OCI-LY1 (cell line): ENCODE measurements at regions not wholly inside any gene's neighbourhood (a gene's known extent, or its start where the extent isn't known, plus 50 kb on each side); places are given as distances from the start of the nearest gene placed in this dataset.

Experiments used
- H2AFZ ChIP-seq: fragments of 200-600 bp; sonication (generic), shearing (Covaris generic); 2 replicates; pipeline ENCODE4 v1.6.0; 2014; ENCODE audit warnings: antibody characterized with exemption, mild to moderate bottlenecking, low read length
- H3F3A ChIP-seq: fragments of 200-600 bp; sonication (generic), shearing (Covaris generic); 2 replicates; pipeline ENCODE4 v1.6.0; 2014; ENCODE audit warnings: mild to moderate bottlenecking, antibody characterized with exemption, low read length, moderate library complexity; ENCODE audit not compliant: insufficient read depth
- H3K27ac ChIP-seq: fragments of 200-600 bp; sonication (generic); 2 replicates; pipeline ENCODE4 v1.5.1; 2014; ENCODE audit warnings: low read length, mixed run types, mild to moderate bottlenecking, low read depth; ENCODE audit not compliant: poor library complexity, severe bottlenecking
- H3K27me3 ChIP-seq: fragments of 200-600 bp; sonication (generic); 2 replicates; pipeline ENCODE4 v1.6.0; 2014; ENCODE audit warnings: antibody characterized with exemption, mild to moderate bottlenecking, low read length, moderate library complexity; ENCODE audit not compliant: insufficient read depth
- H3K36me3 ChIP-seq: fragments of 200-600 bp; sonication (generic); 2 replicates; pipeline ENCODE4 v1.6.1; 2014; ENCODE audit warnings: mild to moderate bottlenecking, antibody characterized with exemption, low read length, moderate library complexity, mixed read lengths; ENCODE audit not compliant: insufficient read depth
- H3K4me1 ChIP-seq: fragments of 200-600 bp; sonication (generic); 2 replicates; pipeline ENCODE4 v1.5.1; 2014; ENCODE audit warnings: mild to moderate bottlenecking, low read length, moderate library complexity; ENCODE audit not compliant: insufficient read depth, severe bottlenecking
- H3K4me2 ChIP-seq: fragments of 200-600 bp; sonication (generic), shearing (Covaris generic); 2 replicates; pipeline ENCODE4 v1.6.1; 2014; ENCODE audit warnings: low read length
- H3K4me3 ChIP-seq: fragments of 200-600 bp; sonication (generic); 2 replicates; pipeline ENCODE4 v1.5.1; 2014; ENCODE audit warnings: low read length, low read depth, mild to moderate bottlenecking, mixed read lengths; ENCODE audit not compliant: poor library complexity, severe bottlenecking
- H3K79me2 ChIP-seq: fragments of 200-600 bp; shearing (Covaris generic); 2 replicates; pipeline ENCODE4 v1.6.1; 2016; ENCODE audit warnings: mixed run types, low read length, mixed read lengths; ENCODE audit not compliant: insufficient read depth
- H3K9ac ChIP-seq: fragments of 200-600 bp; sonication (generic), shearing (Covaris generic); 2 replicates; pipeline ENCODE4 v1.6.1; 2014; ENCODE audit warnings: mild to moderate bottlenecking, low read length, mixed read lengths
- H3K9me2 ChIP-seq: fragments of 200-600 bp; sonication (generic), shearing (Covaris generic); 2 replicates; pipeline ENCODE4 v1.6.1; 2014; ENCODE audit warnings: low read depth, mild to moderate bottlenecking, low read length, mixed read lengths
- H3K9me3 ChIP-seq: fragments of 200-600 bp; shearing (Covaris generic); 2 replicates; pipeline ENCODE4 v1.6.1; 2014; ENCODE audit warnings: low read length, mixed read lengths
- H4K20me1 ChIP-seq: fragments of 200-600 bp; sonication (generic), shearing (Covaris generic); 2 replicates; pipeline ENCODE4 v1.6.0; 2016; ENCODE audit warnings: mild to moderate bottlenecking, low read length; ENCODE audit not compliant: insufficient read depth
- EZH2 ChIP-seq: fragments of 200-600 bp; sonication (generic), shearing (Covaris generic); IDR thresholded peaks from 2 replicates; pipeline ENCODE4 v1.8.0; 2017; ENCODE audit warnings: borderline replicate concordance, mixed run types, mild to moderate bottlenecking, antibody characterized with exemption, low read length, moderate library complexity, mixed read lengths
- TF ChIP-seq, protein P1 (sequence below): fragments of 200-600 bp; sonication (generic), shearing (Covaris generic); IDR thresholded peaks from 2 replicates; pipeline ENCODE4 v1.5.1; 2017; ENCODE audit warnings: mild to moderate bottlenecking, antibody characterized with exemption, low read length, moderate library complexity, mixed read lengths

GRCh38 chr7:63040336-63040735, 958.3 kb upstream of the ZNF722 start:
- Histone ChIP-seq H3K4me1 (no peaks in the 10 kb centered on the region), H3K9ac (no peak overlapping the region), H3K27me3 (no peaks in the 10 kb centered on the region), H3K4me2 (no peak overlapping the region), H3K36me3 (no peaks in the 10 kb centered on the region), H4K20me1 (no peaks in the 10 kb centered on the region), H3K27ac (no peak overlapping the region), H3K79me2 (no peaks in the 10 kb centered on the region), H3K9me2 (no peaks in the 10 kb centered on the region), H3F3A (no peaks in the 10 kb centered on the region), H3K9me3 (no peaks in the 10 kb centered on the region), H2AFZ (no peak overlapping the region), H3K4me3 (no peak overlapping the region)
- TF ChIP-seq, protein P1, sequence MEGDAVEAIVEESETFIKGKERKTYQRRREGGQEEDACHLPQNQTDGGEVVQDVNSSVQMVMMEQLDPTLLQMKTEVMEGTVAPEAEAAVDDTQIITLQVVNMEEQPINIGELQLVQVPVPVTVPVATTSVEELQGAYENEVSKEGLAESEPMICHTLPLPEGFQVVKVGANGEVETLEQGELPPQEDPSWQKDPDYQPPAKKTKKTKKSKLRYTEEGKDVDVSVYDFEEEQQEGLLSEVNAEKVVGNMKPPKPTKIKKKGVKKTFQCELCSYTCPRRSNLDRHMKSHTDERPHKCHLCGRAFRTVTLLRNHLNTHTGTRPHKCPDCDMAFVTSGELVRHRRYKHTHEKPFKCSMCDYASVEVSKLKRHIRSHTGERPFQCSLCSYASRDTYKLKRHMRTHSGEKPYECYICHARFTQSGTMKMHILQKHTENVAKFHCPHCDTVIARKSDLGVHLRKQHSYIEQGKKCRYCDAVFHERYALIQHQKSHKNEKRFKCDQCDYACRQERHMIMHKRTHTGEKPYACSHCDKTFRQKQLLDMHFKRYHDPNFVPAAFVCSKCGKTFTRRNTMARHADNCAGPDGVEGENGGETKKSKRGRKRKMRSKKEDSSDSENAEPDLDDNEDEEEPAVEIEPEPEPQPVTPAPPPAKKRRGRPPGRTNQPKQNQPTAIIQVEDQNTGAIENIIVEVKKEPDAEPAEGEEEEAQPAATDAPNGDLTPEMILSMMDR, result no peak
- TF ChIP-seq EZH2, result no peak

DNA sequence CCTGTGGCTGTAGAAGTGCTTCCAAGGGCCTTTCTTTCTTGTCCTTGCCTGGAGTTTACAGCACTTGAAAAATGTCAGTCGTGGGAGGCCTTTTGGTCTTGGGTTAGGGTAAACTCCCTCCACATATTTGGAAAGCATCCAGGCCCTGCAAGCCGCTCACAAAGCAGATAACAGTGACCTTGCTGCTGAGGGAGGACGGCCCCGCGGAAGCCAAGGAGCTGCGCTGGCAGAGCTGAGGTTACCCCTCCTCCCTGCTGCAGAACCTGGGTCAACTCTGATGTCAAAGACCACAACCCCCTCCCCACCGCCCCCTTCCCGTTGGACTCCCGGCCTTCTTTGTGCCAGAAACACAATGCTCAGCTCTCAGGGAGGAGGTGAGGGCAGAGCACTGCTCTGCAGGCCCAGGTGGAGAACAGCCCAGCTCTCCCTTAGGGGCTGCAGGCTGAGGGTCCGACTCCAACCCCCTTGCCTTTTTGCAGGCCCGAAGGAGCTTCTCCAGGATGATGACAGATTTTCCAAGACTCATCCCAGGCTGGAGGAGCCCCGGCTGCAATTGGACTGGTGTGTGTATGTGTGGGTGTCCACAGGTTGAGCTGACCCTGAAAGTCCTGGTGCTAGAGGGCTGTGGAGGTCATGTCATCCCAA, 957.6 kb upstream of the ZNF722 start:
- Histone ChIP-seq H3K9me3 (no peaks in the 10 kb centered on the region), H3K27me3 (no peaks in the 10 kb centered on the region), H4K20me1 (no peaks in the 10 kb centered on the region), H3K4me2 (no peak overlapping the region), H3K79me2 (no peaks in the 10 kb centered on the region), H3K9ac (no peak overlapping the region), H3K4me1 (no peaks in the 10 kb centered on the region), H3K36me3 (no peaks in the 10 kb centered on the region), H3K4me3 (no peak overlapping the region), H2AFZ (no peak overlapping the region), H3F3A (no peaks in the 10 kb centered on the region), H3K27ac (no peak overlapping the region), H3K9me2 (no peaks in the 10 kb centered on the region)
- no peak for TF ChIP-seq EZH2
- TF ChIP-seq, protein P1, result no peak

DNA sequence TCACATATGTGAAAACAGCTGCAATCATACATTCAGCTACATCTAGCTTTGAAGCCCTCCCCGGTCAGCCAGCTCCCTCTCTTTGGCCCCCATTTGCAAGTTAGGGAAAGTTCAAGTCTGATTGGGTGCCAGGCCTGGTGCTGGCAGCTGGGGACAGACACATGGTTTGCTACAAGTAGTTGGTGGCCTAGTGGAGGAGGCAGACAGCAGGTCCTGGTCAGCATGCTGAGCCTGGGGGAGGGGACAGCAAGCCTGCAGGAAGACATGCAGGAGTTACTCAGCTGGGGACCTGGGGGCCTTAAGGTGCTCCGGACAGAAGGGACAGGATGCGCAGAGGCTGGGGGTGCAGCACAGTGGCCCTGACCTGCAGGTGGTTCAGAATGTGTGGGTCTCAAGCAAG, 956.9 kb upstream of the ZNF722 start:
- H3K9me2 ChIP-seq, result no peaks in the 10 kb centered on the region
- TF ChIP-seq, protein P1, result no peak
- TF ChIP-seq EZH2, result no peak
- H3K27ac ChIP-seq, result no peak overlapping the region
- no peaks in the 10 kb centered on the region for H3K9me3 ChIP-seq
- H3K9ac ChIP-seq, result no peak overlapping the region
- no peak overlapping the region for H3K4me3 ChIP-seq
- no peaks in the 10 kb centered on the region for H3K27me3 ChIP-seq
- H3K36me3 ChIP-seq, result no peaks in the 10 kb centered on the region
- no peaks in the 10 kb centered on the region for H4K20me1 ChIP-seq
- no peaks in the 10 kb centered on the region for H3K79me2 ChIP-seq
- no peaks in the 10 kb centered on the region for H3K4me1 ChIP-seq
- H2AFZ ChIP-seq, result no peak overlapping the region
- no peaks in the 10 kb centered on the region for H3F3A ChIP-seq
- no peak overlapping the region for H3K4me2 ChIP-seq
